Right lobe of liver (tissue), 4 donors: ENCODE measurements at regions not wholly inside any gene's neighbourhood (a gene's known extent, or its start where the extent isn't known, plus 50 kb on each side); places are given as distances from the start of the nearest gene placed in this dataset.

Source experiments
- POLR2A ChIP-seq: fragments of 450-650 bp; IDR thresholded peaks from one replicate; pipeline ENCODE4 v1.6.1; 2017; ENCODE audit warnings: antibody characterized with exemption, mild to moderate bottlenecking
- TF ChIP-seq, protein P1 (sequence below), 4 donors: fragments of 200-600 bp in 3 of 4; fragments of 450-650 bp in 1 of 4; IDR thresholded peaks; one replicate each; pipeline versions ENCODE4 v1.5.1 to v1.8.0; 2016 to 2022; ENCODE audit warnings: antibody characterized with exemption in 4 of 4, mild to moderate bottlenecking in 2 of 4
- donor health status: DM: no; HTN: no; CAD: no.
- donor health status: DM: no; HTN: no; CAD: no.
- donor health status: DM: no; HTN: yes; CAD: no.

DNA sequence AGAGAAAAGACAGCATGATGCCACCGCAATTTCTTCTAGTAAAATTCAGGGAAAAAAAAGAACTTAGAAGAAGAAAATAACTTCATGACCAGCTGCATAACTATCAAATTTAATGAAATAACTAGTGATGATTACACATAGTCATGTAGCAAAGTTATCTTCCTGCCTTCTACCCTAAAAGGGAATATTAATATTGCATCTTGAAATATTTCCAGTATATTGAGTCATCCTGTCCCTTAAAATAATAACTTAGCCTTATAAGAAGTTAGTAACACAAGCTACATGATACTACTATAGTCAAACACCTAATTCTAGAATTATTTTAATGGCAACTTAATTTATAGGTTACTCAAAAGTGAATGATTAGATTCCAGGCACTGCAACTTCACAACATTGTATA lies 289.2 kb downstream of the KLF12 start:
- TF ChIP-seq POLR2A = no peak
- TF ChIP-seq, protein P1, sequence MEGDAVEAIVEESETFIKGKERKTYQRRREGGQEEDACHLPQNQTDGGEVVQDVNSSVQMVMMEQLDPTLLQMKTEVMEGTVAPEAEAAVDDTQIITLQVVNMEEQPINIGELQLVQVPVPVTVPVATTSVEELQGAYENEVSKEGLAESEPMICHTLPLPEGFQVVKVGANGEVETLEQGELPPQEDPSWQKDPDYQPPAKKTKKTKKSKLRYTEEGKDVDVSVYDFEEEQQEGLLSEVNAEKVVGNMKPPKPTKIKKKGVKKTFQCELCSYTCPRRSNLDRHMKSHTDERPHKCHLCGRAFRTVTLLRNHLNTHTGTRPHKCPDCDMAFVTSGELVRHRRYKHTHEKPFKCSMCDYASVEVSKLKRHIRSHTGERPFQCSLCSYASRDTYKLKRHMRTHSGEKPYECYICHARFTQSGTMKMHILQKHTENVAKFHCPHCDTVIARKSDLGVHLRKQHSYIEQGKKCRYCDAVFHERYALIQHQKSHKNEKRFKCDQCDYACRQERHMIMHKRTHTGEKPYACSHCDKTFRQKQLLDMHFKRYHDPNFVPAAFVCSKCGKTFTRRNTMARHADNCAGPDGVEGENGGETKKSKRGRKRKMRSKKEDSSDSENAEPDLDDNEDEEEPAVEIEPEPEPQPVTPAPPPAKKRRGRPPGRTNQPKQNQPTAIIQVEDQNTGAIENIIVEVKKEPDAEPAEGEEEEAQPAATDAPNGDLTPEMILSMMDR (IDR thresholded peaks at IDR 0.05) = no peak
